ENCODE measurements at regions not wholly inside any gene's neighbourhood (a gene's known extent, or its start where the extent isn't known, plus 50 kb on each side); places are given as distances from the start of the nearest gene placed in this dataset.
A peak's percentile ranks its signal among the peaks of the same experiment; 100 is the strongest.

GRCh38 chr2:88281302-88282217, 111.4 kb downstream of the THNSL2 start:
- DNase-seq, result no peak

- no peak for DNase-seq
These were observed 99.7 kb downstream of the THNSL2 start for GRCh38 chr2:88269836-88270235.

GRCh38 chr2:88265352-88266303, 95.5 kb downstream of the THNSL2 start:
- no peak for DNase-seq

GRCh38 chr2:88263861-88264260, 93.7 kb downstream of the THNSL2 start:
- no peak for DNase-seq

- no peak for DNase-seq
These were observed 91.6 kb downstream of the THNSL2 start for GRCh38 chr2:88261725-88262124.

- DNase-seq, result no peak
These were observed 88.1 kb downstream of the THNSL2 start for GRCh38 chr2:88258208-88258607.

GRCh38 chr2:88254437-88255091, 84.4 kb downstream of the THNSL2 start:
- DNase-seq, result no peak

- no peak for DNase-seq
These were observed 83.9 kb downstream of the THNSL2 start for GRCh38 chr2:88253997-88254396.

- no peak for DNase-seq
These were observed 83.2 kb downstream of the THNSL2 start for GRCh38 chr2:88253375-88253774.

- no peak for DNase-seq
These were observed 82.5 kb downstream of the THNSL2 start for GRCh38 chr2:88252646-88253045.

- no peak for DNase-seq
These were observed 82.0 kb downstream of the THNSL2 start for GRCh38 chr2:88252111-88252510.

GRCh38 chr2:88250404-88250803, 80.3 kb downstream of the THNSL2 start:
- DNase-seq, result no peak

- no peak for DNase-seq
These were observed 78.2 kb downstream of the THNSL2 start for GRCh38 chr2:88248280-88248828.

GRCh38 chr2:88247531-88247930, 77.4 kb downstream of the THNSL2 start:
- DNase-seq, result no peak

- DNase-seq, result no peak
These were observed 75.0 kb downstream of the THNSL2 start for GRCh38 chr2:88245109-88245508.

GRCh38 chr2:88239781-88240180, 69.6 kb downstream of the THNSL2 start:
- peak; percentile 16 for DNase-seq

GRCh38 chr2:88236666-88237065, 66.5 kb downstream of the THNSL2 start:
- DNase-seq, result no peak
